GM19397 (cell line): ENCODE measurements at regions not wholly inside any gene's neighbourhood (a gene's known extent, or its start where the extent isn't known, plus 50 kb on each side); places are given as distances from the start of the nearest gene placed in this dataset.

Source experiments
- ATAC-seq: cut with Tn5 transposase; IDR thresholded peaks from one replicate; pipeline ENCODE4 v1.9.1; 2021; ENCODE audit warnings: mild to moderate bottlenecking, moderate library complexity; ENCODE audit not compliant: unreplicated experiment

GRCh38 chr10:4051011-4051640, 266.1 kb upstream of the KLF6 start:
- no peak for ATAC-seq

DNA sequence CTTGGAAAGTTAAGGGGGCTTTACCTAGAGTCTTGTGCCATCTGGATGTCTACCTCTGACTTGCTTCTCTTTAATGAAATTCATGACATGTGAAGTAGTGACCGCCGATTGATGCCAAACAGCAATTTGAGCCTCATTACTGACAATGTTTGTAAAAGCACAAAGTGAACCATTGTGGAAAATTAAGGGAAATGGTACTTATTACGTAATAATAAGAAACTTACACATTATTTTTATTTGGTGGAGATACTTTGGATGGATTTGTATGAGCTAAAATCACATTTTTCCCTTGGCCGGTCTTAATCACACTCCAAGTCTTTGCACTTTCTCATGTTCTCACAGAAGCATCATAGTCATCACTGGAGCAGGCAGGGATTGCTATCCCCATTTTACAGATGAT, 265.1 kb upstream of the KLF6 start:
- no peak for ATAC-seq

GRCh38 chr10:4049348-4049747, 264.3 kb upstream of the KLF6 start:
- no peak for ATAC-seq

DNA sequence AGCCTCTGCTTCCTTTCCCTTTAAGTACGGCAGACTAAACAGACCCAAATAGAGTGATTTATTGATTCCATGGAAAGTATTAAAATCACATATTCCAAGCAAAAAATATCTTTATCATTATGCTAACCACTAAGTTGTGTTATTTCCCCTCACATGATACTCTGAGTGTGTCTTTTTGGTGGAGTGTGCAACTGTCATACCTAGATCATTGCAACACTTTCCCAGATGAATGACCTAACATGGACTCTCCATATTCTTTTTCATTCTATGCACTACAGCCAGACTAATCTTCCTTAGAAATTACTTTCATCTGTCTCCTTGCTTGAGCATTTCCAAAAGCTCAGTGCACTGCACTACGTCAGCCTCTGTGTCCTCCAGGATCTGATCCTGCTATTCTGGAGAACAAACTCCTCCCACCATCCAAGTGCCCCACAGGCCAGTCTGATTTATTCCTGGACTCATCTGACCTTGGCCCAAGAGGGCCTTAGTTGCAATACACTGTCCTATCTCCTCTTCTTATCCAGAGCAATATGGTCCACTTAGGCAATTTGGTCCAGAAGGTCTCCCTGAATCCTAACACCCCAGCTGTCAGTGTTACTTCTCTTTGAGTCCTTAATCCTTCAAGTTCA, 263.3 kb upstream of the KLF6 start:
- ATAC-seq: no peak

DNA sequence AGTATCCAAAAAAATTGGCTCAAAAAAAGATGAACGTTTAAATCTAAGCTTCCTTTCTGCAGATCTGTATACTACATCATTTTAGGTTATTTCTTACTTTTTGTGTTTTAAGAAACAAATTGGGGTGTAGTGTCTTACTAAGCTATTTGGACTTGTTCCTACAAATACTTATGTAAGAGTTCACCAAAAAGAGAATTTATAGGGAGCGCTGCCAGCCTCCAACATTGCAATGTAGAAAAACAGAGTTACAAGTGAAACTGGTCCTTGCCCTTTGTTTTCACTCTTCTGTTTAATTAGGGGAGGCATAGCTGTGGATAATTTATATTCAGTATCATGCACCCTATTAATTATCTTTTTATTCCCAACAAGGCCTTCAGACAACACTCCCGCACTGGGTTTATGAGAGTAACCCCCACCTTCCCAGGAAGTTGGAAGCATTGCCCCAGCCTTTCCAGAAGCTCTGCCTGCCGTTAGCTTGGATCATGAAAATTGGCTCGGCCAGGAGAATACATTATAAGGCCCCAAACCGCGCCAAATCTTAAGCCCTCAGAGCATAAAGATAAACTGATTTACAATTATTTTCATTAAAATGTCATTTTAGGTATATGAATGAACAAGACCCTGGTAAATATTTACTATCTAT, 261.8 kb upstream of the KLF6 start:
- ATAC-seq: no peak

DNA sequence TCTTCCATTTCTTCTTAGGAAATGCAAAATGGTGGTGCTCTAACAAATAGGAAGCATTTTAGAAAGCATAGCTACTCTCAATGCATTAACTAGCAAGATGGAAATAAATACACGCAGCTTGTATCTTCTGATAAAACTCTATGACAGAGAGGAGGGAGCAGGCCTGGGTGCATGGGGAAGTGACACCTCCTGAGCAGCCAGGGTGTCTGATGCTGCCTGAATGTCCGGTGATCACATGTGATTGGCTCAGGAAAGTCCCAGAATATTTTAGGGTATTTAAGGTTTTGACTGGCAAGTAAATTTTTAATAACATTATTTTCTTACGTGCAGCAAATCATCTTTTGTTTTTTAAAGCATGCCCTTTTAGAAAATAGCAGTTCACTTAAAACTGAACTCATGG, 261.0 kb upstream of the KLF6 start:
- no peak for ATAC-seq

DNA sequence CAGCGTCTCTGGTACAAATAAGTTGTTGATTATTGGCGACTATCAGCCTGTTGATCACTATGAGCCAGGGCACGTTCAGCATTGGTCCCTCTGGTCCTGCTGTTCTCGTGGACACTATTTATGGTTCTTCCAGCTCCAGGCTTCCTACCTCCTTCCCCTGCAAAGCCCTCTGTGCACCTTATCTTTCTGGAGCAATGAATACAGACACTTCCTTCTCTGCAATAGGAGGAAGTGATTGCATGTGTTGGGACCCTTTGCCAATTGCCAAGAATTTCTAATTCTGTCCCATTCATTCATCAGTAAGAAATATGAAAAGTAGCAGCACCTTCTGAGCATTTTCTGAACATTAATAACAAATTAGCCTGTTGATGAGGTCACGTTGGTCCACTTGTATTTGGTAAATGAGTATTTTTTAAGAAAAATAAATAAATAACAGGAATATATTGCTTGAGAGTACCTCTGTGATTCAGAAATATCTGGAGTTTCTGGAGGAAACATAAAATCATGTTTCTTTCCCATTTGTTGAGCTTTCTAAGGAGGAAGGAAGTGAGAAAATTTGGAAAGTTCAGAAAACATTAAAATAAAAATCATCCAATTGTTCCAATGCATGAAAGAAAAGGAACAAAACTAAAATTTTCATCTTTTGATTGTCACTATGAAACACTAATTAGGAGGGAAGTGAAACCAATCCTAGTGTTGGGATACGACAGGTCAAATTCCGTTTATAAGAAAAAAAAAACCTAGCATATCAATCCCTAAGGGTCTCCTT, 259.1 kb upstream of the KLF6 start:
- no peak for ATAC-seq

DNA sequence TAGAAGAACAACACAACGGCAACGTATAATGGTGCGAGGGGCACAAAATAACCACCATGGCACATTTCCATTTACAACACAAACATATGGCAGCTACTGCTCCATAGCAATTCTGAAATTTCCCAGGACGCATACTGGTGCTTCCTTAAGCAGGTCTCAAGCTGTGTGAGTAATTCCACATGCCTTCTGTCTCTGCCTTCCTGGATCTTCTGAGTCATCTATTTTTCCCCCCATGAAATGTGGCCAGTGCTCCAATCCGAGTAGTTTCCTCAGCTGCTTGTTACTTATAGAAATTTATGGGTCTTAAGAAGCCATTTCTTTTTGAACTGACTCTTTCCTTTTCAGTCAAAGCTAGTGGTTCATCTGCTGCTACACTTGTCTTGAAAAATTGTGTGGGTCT, 256.6 kb upstream of the KLF6 start:
- ATAC-seq: no peak

- no peak for ATAC-seq
Observed at GRCh38 chr10:4038000-4038399, 253.0 kb upstream of the KLF6 start.

- ATAC-seq: no peak
Observed at GRCh38 chr10:4035599-4035945, 250.6 kb upstream of the KLF6 start.

GRCh38 chr10:4034907-4035598, 250.0 kb upstream of the KLF6 start:
- no peak for ATAC-seq

- peak; percentile 79 for ATAC-seq
Observed at GRCh38 chr10:4033341-4033896, 248.4 kb upstream of the KLF6 start.

GRCh38 chr10:4029866-4030265, 244.9 kb upstream of the KLF6 start:
- ATAC-seq: no peak

- no peak for ATAC-seq
Observed at GRCh38 chr10:4028854-4029583, 244.0 kb upstream of the KLF6 start.

GRCh38 chr10:4028027-4028471, 243.0 kb upstream of the KLF6 start:
- ATAC-seq: no peak

GRCh38 chr10:4025339-4025738, 240.3 kb upstream of the KLF6 start:
- no peak for ATAC-seq

- ATAC-seq: no peak
Observed at GRCh38 chr10:4024516-4025245, 239.7 kb upstream of the KLF6 start.

DNA sequence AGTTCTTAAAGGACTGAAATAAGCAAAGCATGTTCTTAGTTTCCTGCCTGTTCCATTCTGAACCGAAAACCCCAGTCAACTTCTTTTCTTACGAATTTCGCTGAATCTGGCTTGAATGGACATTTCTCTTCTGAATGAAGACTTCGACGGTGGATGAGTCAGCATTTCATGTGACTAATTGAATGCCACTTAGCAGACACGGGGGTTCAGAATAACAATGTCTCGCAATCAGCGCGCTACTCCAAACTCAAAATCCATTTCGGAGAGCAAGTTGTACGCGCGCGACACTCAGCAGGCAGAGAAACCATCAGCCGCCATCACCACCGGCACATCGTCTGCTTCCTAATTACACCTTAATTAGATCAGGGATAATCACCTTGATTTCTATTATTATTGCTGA, 239.0 kb upstream of the KLF6 start:
- no peak for ATAC-seq

DNA sequence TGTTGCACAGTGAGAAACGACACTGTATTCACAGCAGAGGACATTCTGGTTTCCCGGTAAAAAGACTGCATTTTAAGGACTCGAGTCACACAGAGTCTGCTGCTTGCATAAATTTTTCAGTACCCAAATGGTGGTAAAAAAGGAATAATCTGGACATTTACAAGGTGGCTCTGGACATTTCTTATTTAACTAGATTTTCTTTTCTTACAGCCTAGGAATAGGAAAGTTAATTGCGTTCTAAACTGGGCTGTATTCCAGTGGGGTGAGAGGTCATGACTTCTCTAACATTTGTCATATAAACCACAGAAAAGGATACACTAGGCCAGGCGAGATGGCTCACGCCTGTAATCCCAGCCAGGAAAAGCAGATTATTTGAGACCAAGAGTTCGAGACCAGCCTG, 237.5 kb upstream of the KLF6 start:
- ATAC-seq: no peak

DNA sequence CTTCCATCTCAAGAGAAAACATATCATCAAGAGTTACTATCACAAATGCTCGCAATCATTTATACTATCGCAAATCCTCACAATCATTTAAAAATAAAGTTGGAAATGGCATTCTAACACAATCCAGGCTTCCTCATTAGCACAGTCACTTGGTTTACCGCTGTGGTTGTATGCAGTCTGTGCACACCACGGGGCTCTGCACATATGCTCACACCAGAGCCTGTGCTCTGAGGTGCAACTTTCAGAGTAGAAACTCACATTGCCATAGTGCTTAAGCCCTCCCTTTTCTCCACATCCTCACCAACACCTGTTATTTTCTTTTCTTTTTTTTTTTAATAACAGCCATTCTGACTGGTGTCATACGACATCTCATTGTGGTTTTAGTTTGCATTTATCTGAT, 235.6 kb upstream of the KLF6 start:
- no peak for ATAC-seq
